HG02571 (cell line): ENCODE measurements at regions not wholly inside any gene's neighbourhood (a gene's known extent, or its start where the extent isn't known, plus 50 kb on each side); places are given as distances from the start of the nearest gene placed in this dataset.

Experiments
- ATAC-seq: cut with Tn5 transposase; IDR thresholded peaks from one replicate; pipeline ENCODE4 v1.9.1; 2021; ENCODE audit warnings: mild to moderate bottlenecking, moderate library complexity; ENCODE audit not compliant: unreplicated experiment

DNA sequence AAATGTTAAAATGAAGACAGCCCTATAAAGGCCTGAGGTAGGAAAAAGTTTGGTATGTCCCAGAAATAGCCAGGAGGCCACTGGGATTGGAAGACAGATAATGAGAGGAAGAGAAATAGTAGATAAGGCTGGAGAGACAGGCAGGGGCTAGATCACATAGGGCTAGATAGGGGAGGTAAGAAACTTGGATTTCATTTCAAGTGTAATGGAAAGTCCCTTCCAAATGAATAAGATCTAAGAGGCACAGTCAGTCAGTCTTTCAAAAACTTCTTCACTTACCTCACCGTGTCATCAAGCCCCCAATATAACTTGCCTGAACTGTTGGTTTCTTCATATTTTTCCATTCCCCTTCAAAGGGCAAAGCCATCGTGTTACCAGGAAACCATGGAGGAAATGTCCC, 121.8 kb downstream of the SPCS3 start:
- ATAC-seq, result no peak

DNA sequence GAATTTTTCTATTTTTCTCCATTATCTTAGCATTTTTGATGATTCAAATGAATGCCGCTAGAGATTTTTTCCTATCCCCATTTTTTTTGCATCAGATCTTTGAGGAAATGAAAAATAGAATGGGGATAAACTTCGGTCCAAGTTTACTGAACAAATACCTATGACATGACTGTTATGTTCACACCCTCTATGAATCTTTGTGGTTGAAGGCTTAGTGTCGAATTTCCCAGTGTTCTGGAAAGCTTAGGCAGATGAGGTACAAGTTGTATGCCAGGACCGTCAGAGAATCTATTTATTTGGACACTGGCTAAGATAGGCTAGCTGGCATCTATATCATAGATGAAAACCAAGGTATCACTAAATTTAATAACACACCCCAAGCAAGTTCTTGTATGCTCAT, 123.4 kb downstream of the SPCS3 start:
- ATAC-seq, result no peak

DNA sequence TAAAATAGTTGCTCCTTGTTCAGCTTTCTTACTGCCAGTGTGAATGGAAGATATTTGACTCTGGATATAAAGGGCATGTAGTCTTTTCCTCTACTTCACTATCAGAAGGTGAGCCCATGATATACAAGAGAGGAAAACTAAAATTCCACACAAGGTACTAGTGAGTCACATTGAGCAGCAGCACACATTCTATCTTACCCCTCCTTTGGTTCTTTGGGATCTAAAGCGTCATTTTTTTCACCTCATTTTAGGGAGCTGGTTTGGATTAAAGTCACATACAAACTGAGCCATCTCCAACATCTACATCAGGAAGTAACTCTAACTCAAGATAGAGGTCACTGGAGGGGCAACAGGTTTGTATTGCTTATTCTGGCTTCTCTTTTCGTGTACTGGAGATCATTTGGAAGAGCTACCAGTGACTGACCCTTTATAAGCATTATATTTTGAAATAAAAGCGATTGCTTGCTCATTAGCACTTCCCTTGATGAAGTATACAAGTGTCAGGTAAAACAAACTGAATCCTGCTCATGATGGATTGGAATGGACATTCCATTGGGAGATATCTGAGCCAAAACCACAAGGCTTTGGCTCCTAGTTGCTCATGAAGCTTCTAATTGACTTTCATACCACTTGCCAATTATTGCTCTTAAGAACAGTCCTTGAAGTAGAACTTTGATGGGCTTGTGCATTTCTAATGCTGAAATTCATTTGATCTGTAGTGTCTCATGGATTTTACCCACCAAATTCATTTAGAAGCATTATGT, 124.1 kb downstream of the SPCS3 start:
- no peak for ATAC-seq

DNA sequence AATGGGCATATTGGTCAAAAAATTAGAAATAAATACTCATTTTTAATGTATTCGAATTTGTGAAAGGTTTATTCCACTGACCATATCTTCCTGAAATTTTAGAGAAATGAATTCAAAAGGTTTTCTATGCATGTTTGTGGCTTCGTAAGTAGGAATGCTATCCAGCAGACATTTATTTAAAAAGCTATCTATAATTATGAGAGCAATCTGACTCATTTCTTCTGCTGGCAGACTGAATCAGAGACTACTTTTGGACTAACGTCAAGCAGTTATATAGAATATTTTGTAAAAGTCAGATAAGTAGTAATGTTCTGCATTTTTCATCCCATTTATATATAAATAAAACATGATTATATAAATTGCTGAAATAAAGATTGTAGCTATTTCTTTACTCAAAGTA, 125.0 kb downstream of the SPCS3 start:
- no peak for ATAC-seq

- no peak for ATAC-seq
These were observed 129.0 kb downstream of the SPCS3 start for GRCh38 chr4:176448761-176449160.

DNA sequence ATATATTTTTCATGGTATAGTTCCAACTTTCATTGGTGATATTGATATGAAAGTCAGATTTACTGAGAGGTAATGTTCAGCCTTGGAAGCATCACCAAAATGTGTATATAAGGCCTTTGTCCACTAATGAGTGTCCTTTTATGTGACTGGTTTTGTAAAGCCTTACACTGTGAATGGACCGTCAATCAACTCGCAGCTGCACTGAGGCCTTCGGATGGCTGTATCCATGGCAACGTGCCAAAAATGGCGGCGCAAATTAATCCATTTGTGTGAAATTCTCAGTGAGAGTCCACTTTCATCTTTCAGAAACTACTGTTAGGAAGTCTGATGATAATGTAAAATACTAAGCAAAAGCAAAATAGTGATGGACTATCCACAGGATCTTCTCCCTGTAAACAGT, 131.7 kb downstream of the SPCS3 start:
- no peak for ATAC-seq

GRCh38 chr4:176453079-176453478, 133.3 kb downstream of the SPCS3 start:
- no peak for ATAC-seq

- no peak for ATAC-seq
These were observed 133.9 kb downstream of the SPCS3 start for GRCh38 chr4:176453658-176454057.

- ATAC-seq, result peak; percentile 99
These were observed 145.0 kb downstream of the SPCS3 start for GRCh38 chr4:176464748-176465147.

DNA sequence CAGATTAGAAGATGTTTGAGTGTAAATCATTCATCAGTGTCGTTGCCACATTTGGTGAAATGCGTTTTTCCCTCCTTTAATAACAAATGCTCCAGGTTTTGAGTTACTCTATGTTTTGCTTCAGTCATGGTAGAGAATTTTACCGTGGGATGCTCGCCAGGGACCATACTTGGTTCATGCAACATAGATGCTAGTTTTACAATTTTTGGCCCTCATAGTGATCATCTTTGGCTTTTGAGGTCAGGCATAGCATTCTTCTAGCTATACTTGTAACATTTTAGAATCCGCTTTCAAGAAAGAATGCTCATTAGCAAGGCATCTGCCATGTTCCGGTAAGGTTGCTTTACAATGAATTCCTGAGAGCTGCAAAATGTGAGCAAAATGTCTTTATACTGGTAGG, 147.2 kb downstream of the SPCS3 start:
- ATAC-seq, result no peak

DNA sequence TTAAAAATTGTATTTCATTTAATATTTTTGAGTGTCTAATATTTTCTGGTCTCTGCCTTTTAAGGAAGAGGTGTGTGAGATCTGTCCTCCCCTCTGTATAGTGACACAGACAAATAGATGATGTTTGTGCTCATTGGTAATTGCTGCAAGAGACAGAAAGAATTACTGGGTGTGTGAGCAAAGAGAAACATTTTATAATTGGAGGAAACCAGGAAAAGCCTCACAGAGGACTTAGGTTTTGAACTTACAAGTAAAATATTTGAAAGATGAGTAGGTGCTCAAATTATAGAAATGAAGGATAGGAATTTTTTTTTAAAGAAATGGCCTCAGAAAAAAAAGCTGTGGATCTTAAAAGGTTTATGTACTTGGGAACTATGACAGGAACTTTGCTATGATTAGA, 149.8 kb downstream of the SPCS3 start:
- no peak for ATAC-seq

DNA sequence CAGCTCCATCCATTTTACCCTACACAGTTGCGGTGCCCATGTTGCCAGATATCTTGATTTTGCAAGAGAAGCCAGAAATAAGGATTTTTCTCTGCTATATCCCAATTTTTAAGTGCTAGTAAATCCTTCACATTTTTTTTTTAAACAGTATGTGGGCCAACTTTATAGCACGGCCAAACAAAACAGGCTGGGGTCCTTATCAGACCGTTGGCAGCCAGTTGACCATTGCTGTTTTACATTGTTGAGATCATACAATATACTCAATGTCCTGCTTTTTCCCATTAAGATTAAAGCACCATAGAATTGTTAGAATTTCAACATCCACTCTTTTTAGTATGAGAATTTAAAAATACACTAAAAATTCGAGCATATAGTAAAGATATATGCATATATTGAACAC, 150.9 kb downstream of the SPCS3 start:
- no peak for ATAC-seq

DNA sequence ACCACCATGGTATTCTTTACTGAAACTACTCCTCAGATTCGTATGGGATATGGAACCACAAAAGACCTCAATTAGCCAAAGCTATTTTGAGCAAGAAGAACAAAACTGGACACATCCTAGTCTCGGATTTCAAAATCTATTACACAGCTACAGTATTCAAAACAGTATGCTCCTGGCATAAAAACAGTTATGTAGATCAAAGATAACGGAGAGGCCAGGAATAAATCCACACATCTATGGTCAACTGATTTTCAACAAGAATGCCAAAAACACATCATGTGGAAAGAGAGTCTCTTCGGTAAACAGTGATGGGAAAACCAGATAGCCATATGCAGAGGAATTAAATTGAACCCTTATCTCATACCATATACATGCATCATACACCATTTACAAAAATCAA, 155.3 kb downstream of the SPCS3 start:
- ATAC-seq, result no peak

GRCh38 chr4:176478076-176478475, 158.3 kb downstream of the SPCS3 start:
- no peak for ATAC-seq

- ATAC-seq, result peak; percentile 72
These were observed 160.0 kb downstream of the SPCS3 start for GRCh38 chr4:176479767-176480166.

- ATAC-seq, result no peak
These were observed 163.2 kb downstream of the SPCS3 start for GRCh38 chr4:176482972-176483371.

DNA sequence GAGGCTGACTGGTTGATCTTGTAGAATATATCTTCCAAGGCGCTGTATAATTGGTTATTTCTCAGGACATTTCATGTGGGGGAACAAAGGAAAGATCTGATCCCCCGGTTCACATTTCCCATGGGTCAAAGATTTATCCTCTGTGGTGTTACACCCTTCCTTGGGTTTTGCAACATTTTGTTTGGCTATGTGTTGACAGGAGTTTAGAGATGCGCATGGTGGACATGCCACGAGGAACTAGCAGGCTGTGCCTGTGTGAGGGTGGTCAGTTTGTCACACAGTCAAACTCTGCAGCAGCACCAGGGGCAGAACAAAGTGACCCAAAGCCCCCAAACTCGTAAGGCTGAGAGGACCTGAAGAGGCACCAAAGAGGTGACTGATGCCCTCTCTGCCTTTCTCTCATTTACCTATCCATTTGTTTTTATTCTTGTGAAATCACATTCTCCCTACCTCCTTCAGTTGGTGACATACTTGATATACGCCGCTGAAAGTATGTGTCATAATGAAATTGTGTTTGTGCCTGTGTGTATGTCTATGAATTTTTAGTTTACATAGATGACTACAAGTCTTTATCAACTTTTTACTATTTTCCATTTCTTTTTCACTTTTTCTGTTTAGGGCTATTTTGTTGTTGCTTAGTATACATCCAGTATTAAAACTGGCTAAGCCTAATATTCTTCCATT, 164.7 kb downstream of the SPCS3 start:
- no peak for ATAC-seq

GRCh38 chr4:176489001-176489400, 169.2 kb downstream of the SPCS3 start:
- no peak for ATAC-seq

DNA sequence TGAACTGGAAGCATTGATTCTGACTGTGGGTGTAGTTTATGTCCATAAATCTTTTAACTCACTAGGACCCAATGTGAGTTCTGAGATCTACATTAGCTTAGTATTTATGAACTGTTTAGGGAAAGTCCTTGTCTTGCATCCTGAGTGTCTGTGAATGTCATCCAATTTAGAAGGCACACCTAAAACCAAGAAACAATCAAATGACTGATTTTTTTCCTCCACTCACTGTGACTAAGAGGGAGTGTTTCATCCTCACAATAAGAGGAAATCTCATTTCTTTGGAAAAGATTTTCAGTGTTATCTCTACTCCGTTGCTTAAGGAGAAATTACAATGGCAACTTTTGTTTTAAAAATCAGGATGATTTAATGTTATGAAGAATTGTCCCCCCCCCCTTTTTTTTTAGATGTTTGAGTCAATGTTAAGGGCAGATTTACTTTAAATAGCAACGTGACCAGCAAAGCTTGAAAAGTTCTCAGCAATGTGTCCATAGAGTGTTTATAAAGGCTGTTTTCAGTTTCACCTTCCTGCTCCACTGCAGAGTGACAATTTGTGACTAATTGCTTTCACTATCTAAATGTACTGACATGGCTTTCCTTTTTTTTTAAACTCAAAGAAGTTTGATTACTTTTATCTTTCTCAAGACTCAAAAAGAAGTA, 173.0 kb downstream of the SPCS3 start:
- ATAC-seq, result peak; percentile 100

- no peak for ATAC-seq
These were observed 179.0 kb downstream of the SPCS3 start for GRCh38 chr4:176498617-176499256.

DNA sequence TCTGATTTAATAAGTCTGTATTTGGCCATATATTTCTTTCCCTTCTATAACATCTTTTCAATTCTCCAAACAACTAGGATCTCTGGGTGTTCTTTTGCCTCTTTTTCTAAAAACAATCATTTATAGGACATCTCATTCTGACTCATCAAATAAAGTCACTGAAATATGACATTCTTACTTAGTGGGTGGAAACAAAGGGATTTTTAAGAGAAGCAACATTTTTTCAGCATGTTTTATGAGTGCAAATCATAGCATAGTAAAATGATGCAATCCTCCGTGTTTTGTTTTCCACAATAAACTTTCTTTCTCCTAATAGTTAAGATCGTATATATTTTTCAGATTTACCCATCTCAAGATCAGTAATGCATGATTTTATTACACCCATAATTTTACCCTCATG, 179.8 kb downstream of the SPCS3 start:
- no peak for ATAC-seq

GRCh38 chr4:176500894-176501293, 181.1 kb downstream of the SPCS3 start:
- ATAC-seq, result no peak
